ENCODE measurements at regions not wholly inside any gene's neighbourhood (a gene's known extent, or its start where the extent isn't known, plus 50 kb on each side); places are given as distances from the start of the nearest gene placed in this dataset.
A peak's percentile ranks its signal among the peaks of the same experiment; 100 is the strongest.

- 88 to 90% methylated on average over 5 of the region's 5 CpGs for WGBS, 2 donors
Measured at GRCh38 chr18:69291044-69291443, 109.6 kb upstream of the DOK6 start.

GRCh38 chr18:69291755-69292154 lies 108.9 kb upstream of the DOK6 start:
- ATAC-seq (ENCODE audit: low FRiP score in 2 of 2), result no peak
- H3K27ac ChIP-seq, result no peak overlapping the region
- no peak for DNase-seq
- no peaks in the 10 kb centered on the region for H3K27me3 ChIP-seq
- 82 to 88% methylated on average over 5 of the region's 5 CpGs for WGBS, 2 donors
- H3K4me3 ChIP-seq, result no peak overlapping the region
- no peaks in the 10 kb centered on the region for H3K4me1 ChIP-seq
- no peaks in the 10 kb centered on the region for H3K36me3 ChIP-seq
- H3K9me3 ChIP-seq, result no peaks in the 10 kb centered on the region
- TF ChIP-seq CTCF (IDR thresholded peaks at IDR 0.05), result no peak

More at GRCh38 chr18:69291044-69291443, 109.6 kb upstream of the DOK6 start:
- Histone ChIP-seq H3K36me3 (no peaks in the 10 kb centered on the region), H3K4me1 (no peaks in the 10 kb centered on the region), H3K4me3 (no peak overlapping the region), H3K9me3 (no peaks in the 10 kb centered on the region), H3K27ac (no peak overlapping the region), H3K27me3 (no peaks in the 10 kb centered on the region)
- TF ChIP-seq EP300 (IDR thresholded peaks at IDR 0.05), result no peak
- TF ChIP-seq POLR2A (IDR thresholded peaks at IDR 0.05), result no peak
- no peak for TF ChIP-seq POLR2AphosphoS5 (IDR thresholded peaks at IDR 0.05)
- no peak for TF ChIP-seq CTCF (IDR thresholded peaks at IDR 0.05)
- ATAC-seq (ENCODE audit: low FRiP score in 2 of 2) (no peak), DNase-seq (no peak)

GRCh38 chr18:69300185-69300584 lies 100.5 kb upstream of the DOK6 start:
- H3K4me3 ChIP-seq, result no peak overlapping the region
- H3K27me3 ChIP-seq, result no peaks in the 10 kb centered on the region
- WGBS, 2 donors, result 75 to 81% methylated on average over 3 of the region's 3 CpGs
- no peaks in the 10 kb centered on the region for H3K36me3 ChIP-seq
- no peak overlapping the region for H3K27ac ChIP-seq
- H3K4me1 ChIP-seq, result no peaks in the 10 kb centered on the region
- TF ChIP-seq EP300 (IDR thresholded peaks at IDR 0.05), result no peak
- TF ChIP-seq POLR2A (IDR thresholded peaks at IDR 0.05), result no peak
- TF ChIP-seq CTCF (IDR thresholded peaks at IDR 0.05), result no peak
- TF ChIP-seq POLR2AphosphoS5 (IDR thresholded peaks at IDR 0.05), result no peak
- no peak for ATAC-seq (ENCODE audit: low FRiP score in 2 of 2)
- DNase-seq, result no peak
- no peaks in the 10 kb centered on the region for H3K9me3 ChIP-seq

GRCh38 chr18:69308619-69309018 lies 92.1 kb upstream of the DOK6 start:
- Histone ChIP-seq H3K9me3 (no peaks in the 10 kb centered on the region), H3K27ac (no peak overlapping the region), H3K27me3 (no peaks in the 10 kb centered on the region), H3K4me1 (no peaks in the 10 kb centered on the region), H3K36me3 (no peaks in the 10 kb centered on the region), H3K4me3 (no peak overlapping the region)
- WGBS, 2 donors, result 87 to 90% methylated on average over 2 of the region's 2 CpGs
- no peak for DNase-seq
- TF ChIP-seq EP300 (IDR thresholded peaks at IDR 0.05) (no peak), POLR2AphosphoS5 (IDR thresholded peaks at IDR 0.05) (no peak), POLR2A (IDR thresholded peaks at IDR 0.05) (no peak)
- ATAC-seq (ENCODE audit: low FRiP score in 2 of 2), result no peak

GRCh38 chr18:69326094-69326493 lies 74.6 kb upstream of the DOK6 start:
- ATAC-seq (ENCODE audit: low FRiP score in 2 of 2) (no peak), DNase-seq (no peak)
- Histone ChIP-seq H3K9me3 (no peaks in the 10 kb centered on the region), H3K4me3 (no peak overlapping the region), H3K4me1 (no peaks in the 10 kb centered on the region), H3K27me3 (no peaks in the 10 kb centered on the region), H3K36me3 (no peaks in the 10 kb centered on the region), H3K27ac (no peak overlapping the region)
- TF ChIP-seq POLR2AphosphoS5 (IDR thresholded peaks at IDR 0.05) (no peak), EP300 (IDR thresholded peaks at IDR 0.05) (no peak)

- DNase-seq, result peak in 1 of 2 donors; percentile 41
- no peaks in the 10 kb centered on the region for H3K4me1 ChIP-seq
- H3K36me3 ChIP-seq, result no peaks in the 10 kb centered on the region
- no peak overlapping the region for H3K4me3 ChIP-seq
- H3K27ac ChIP-seq, result no peak overlapping the region
- ATAC-seq (ENCODE audit: low FRiP score in 2 of 2), result peak in 1 of 2 donors; percentile 30
- no peaks in the 10 kb centered on the region for H3K9me3 ChIP-seq
- 89 to 94% methylated on average over 13 of the region's 13 CpGs for whole genome bisulfite sequencing, 2 donors
- no peaks in the 10 kb centered on the region for H3K27me3 ChIP-seq
- TF ChIP-seq POLR2A (IDR thresholded peaks at IDR 0.05), result no peak
Measured at GRCh38 chr18:69328086-69328485, 72.6 kb upstream of the DOK6 start.

Measured in upper lobe of left lung (tissue), 6 donors.